ENCODE measurements at regions not wholly inside any gene's neighbourhood (a gene's known extent, or its start where the extent isn't known, plus 50 kb on each side); places are given as distances from the start of the nearest gene placed in this dataset.

DNA sequence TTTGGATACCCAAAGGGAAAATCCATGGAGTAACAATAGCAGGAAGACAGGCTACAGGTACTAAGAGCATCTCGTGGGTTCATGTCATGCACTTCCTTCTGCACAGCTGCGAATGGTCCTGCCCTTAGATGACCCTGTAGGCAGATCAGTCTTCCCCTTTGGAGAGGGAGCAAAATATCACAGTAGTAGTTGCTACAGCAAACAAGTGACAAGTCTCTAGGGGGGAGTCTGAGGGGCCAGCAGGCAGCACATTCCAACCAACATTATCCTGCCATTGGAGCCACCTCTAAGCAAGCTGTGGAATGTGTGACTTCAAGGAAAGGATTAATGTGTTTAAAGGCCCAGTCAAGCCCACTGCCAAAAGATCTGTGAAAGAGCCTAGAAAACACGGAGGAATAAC lies 273.2 kb upstream of the PARD3B start:
- TF ChIP-seq POLR2A (IDR thresholded peaks at IDR 0.05; ENCODE audit: low read depth): no peak
- TF ChIP-seq, protein P1, sequence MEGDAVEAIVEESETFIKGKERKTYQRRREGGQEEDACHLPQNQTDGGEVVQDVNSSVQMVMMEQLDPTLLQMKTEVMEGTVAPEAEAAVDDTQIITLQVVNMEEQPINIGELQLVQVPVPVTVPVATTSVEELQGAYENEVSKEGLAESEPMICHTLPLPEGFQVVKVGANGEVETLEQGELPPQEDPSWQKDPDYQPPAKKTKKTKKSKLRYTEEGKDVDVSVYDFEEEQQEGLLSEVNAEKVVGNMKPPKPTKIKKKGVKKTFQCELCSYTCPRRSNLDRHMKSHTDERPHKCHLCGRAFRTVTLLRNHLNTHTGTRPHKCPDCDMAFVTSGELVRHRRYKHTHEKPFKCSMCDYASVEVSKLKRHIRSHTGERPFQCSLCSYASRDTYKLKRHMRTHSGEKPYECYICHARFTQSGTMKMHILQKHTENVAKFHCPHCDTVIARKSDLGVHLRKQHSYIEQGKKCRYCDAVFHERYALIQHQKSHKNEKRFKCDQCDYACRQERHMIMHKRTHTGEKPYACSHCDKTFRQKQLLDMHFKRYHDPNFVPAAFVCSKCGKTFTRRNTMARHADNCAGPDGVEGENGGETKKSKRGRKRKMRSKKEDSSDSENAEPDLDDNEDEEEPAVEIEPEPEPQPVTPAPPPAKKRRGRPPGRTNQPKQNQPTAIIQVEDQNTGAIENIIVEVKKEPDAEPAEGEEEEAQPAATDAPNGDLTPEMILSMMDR (IDR thresholded peaks at IDR 0.05): no peak

Data from esophagus muscularis mucosa (tissue), 3 donors.